Fibroblast of lung (primary cell): ENCODE measurements at regions not wholly inside any gene's neighbourhood (a gene's known extent, or its start where the extent isn't known, plus 50 kb on each side); places are given as distances from the start of the nearest gene placed in this dataset.

Experiments used
- DNase-seq, 2 donors: peaks; one replicate each; pipeline versions ENCODE4 v3.0.0 to v3.0.0-alpha.2; 2010; ENCODE audit warnings: low read depth in 2 of 2
- H2AFZ ChIP-seq: 2 replicates; pipeline ENCODE4 v1.5.1; 2012; ENCODE audit warnings: low read length, control low read depth, inconsistent platforms
- H3K27ac ChIP-seq: 2 replicates; pipeline ENCODE4 v1.5.1; 2011; ENCODE audit warnings: low read length, control low read depth; ENCODE audit not compliant: insufficient read depth
- H3K27me3 ChIP-seq: 2 replicates; pipeline ENCODE4 v1.5.1; 2011; ENCODE audit warnings: mild to moderate bottlenecking, low read length; ENCODE audit not compliant: control insufficient read depth, insufficient read depth
- H3K36me3 ChIP-seq: 2 replicates; pipeline ENCODE4 v1.5.1; 2011; ENCODE audit warnings: low read length; ENCODE audit not compliant: control insufficient read depth, insufficient read depth
- H3K4me1 ChIP-seq: 2 replicates; pipeline ENCODE4 v1.5.1; 2011; ENCODE audit warnings: low read length; ENCODE audit not compliant: control insufficient read depth, insufficient read depth; ENCODE audit errors: extremely low read depth
- H3K4me2 ChIP-seq: 2 replicates; pipeline ENCODE4 v1.5.1; 2011; ENCODE audit warnings: low read length, control low read depth; ENCODE audit not compliant: insufficient read depth; ENCODE audit errors: extremely low read depth
- H3K4me3 ChIP-seq, 4 experiments: fragments of 200-600 bp in 1 of 4; sonication (generic) in 1 of 4; replicated peaks in 1 of 4; 2 replicates each; pipeline ENCODE4 v1.5.1; 2011 to 2016; ENCODE audit warnings: low read length in 4 of 4, low read depth in 3 of 4, mild to moderate bottlenecking in 3 of 4, control low read depth in 2 of 4, inconsistent platforms in 1 of 4, mixed read lengths in 1 of 4; ENCODE audit not compliant: insufficient read depth in 1 of 4; ENCODE audit errors: control extremely low read depth in 1 of 4
- H3K79me2 ChIP-seq: 2 replicates; pipeline ENCODE4 v1.5.1; 2012; ENCODE audit warnings: mild to moderate bottlenecking, low read length, inconsistent platforms; ENCODE audit not compliant: control insufficient read depth, insufficient read depth
- H3K9ac ChIP-seq: 2 replicates; pipeline ENCODE4 v1.5.1; 2011; ENCODE audit warnings: mild to moderate bottlenecking, low read length, control low read depth; ENCODE audit not compliant: insufficient read depth
- H3K9me3 ChIP-seq: 2 replicates; pipeline ENCODE4 v1.5.1; 2012; ENCODE audit warnings: low read depth, low read length; ENCODE audit not compliant: control insufficient read depth, insufficient read depth
- H4K20me1 ChIP-seq: 2 replicates; pipeline ENCODE4 v1.5.1; 2011; ENCODE audit warnings: low read length; ENCODE audit not compliant: control insufficient read depth, insufficient read depth; ENCODE audit errors: extremely low read depth
- CTCF ChIP-seq, 2 donors: IDR thresholded peaks in 1 of 2; conservative IDR thresholded peaks in 1 of 2; 1 replicate in 1 of 2; 2 replicates in 1 of 2; pipeline ENCODE4 v1.5.1; 2011 to 2012; ENCODE audit warnings: low read length in 2 of 2, control low read depth in 1 of 2, inconsistent platforms in 1 of 2, low read depth in 1 of 2, mild to moderate bottlenecking in 1 of 2
- EZH2 ChIP-seq: IDR thresholded peaks from 2 replicates; pipeline ENCODE4 v1.5.1; 2012; ENCODE audit warnings: low read length, control low read depth, mild to moderate bottlenecking; ENCODE audit errors: missing control alignments

- H3K36me3 ChIP-seq: no peaks in the 10 kb centered on the region
- H3K4me2 ChIP-seq: no peak overlapping the region
- no peak overlapping the region for H3K9ac ChIP-seq
- H3K4me1 ChIP-seq: no peaks in the 10 kb centered on the region
- no peak overlapping the region for H3K4me3 ChIP-seq
- H3K79me2 ChIP-seq: no peaks in the 10 kb centered on the region
- H2AFZ ChIP-seq: no peak overlapping the region
- no peaks in the 10 kb centered on the region for H4K20me1 ChIP-seq
- H3K27me3 ChIP-seq: no peaks in the 10 kb centered on the region
- DNase-seq: no peak
- no peak overlapping the region for H3K27ac ChIP-seq
- TF ChIP-seq CTCF (conservative IDR thresholded peaks at IDR 0.05 in 1 of 2, IDR thresholded peaks at IDR 0.05 in 1 of 2; ENCODE audit: low read depth in 1 of 2, low read length in 2 of 2) (no peak), EZH2 (no peak)
- H3K9me3 ChIP-seq: no peaks in the 10 kb centered on the region
Observed at GRCh38 chr9:91155181-91155580, 206.5 kb downstream of the AUH start.

GRCh38 chr9:91155746-91156376 is 205.9 kb downstream of the AUH start:
- no peak overlapping the region for H2AFZ ChIP-seq
- no peak overlapping the region for H3K27ac ChIP-seq
- DNase-seq: no peak
- H4K20me1 ChIP-seq: no peaks in the 10 kb centered on the region
- H3K9ac ChIP-seq: no peak overlapping the region
- no peaks in the 10 kb centered on the region for H3K4me1 ChIP-seq
- H3K4me2 ChIP-seq: no peak overlapping the region
- TF ChIP-seq EZH2 (no peak), CTCF (conservative IDR thresholded peaks at IDR 0.05 in 1 of 2, IDR thresholded peaks at IDR 0.05 in 1 of 2; ENCODE audit: low read depth in 1 of 2, low read length in 2 of 2) (no peak)
- H3K79me2 ChIP-seq: no peaks in the 10 kb centered on the region
- H3K36me3 ChIP-seq: no peaks in the 10 kb centered on the region
- H3K9me3 ChIP-seq: no peaks in the 10 kb centered on the region
- no peaks in the 10 kb centered on the region for H3K27me3 ChIP-seq
- no peak overlapping the region for H3K4me3 ChIP-seq

GRCh38 chr9:91156451-91157234 is 205.1 kb downstream of the AUH start:
- no peaks in the 10 kb centered on the region for H3K9me3 ChIP-seq
- DNase-seq: no peak
- TF ChIP-seq CTCF (conservative IDR thresholded peaks at IDR 0.05 in 1 of 2, IDR thresholded peaks at IDR 0.05 in 1 of 2; ENCODE audit: low read depth in 1 of 2, low read length in 2 of 2) (no peak), EZH2 (no peak)
- H3K4me2 ChIP-seq: no peak overlapping the region
- H3K27ac ChIP-seq: no peak overlapping the region
- H3K4me1 ChIP-seq: peaks cover 1% of the 10 kb centered on the region
- H3K9ac ChIP-seq: no peak overlapping the region
- H3K79me2 ChIP-seq: no peaks in the 10 kb centered on the region
- no peaks in the 10 kb centered on the region for H3K36me3 ChIP-seq
- no peak overlapping the region for H3K4me3 ChIP-seq
- H3K27me3 ChIP-seq: no peaks in the 10 kb centered on the region
- no peaks in the 10 kb centered on the region for H4K20me1 ChIP-seq
- no peak overlapping the region for H2AFZ ChIP-seq
